MM.1S (cell line): ENCODE measurements at regions not wholly inside any gene's neighbourhood (a gene's known extent, or its start where the extent isn't known, plus 50 kb on each side); places are given as distances from the start of the nearest gene placed in this dataset.

Experiments
- DNase-seq: peaks from one replicate; pipeline ENCODE4 v3.0.0-alpha.2; 2015
- H2AFZ ChIP-seq: fragments of 300-600 bp; sonication (generic); 2 replicates; pipeline ENCODE4 v1.6.0; 2016; ENCODE audit warnings: antibody characterized with exemption, low read length
- H3F3A ChIP-seq: fragments of 300-600 bp; sonication (generic); 2 replicates; pipeline ENCODE4 v1.6.1; 2016; ENCODE audit warnings: mild to moderate bottlenecking, antibody characterized with exemption, low read length, moderate library complexity, mixed read lengths; ENCODE audit not compliant: insufficient read depth
- H3K27ac ChIP-seq: fragments of 300-600 bp; sonication (generic); 2 replicates; pipeline ENCODE4 v1.5.1; 2016; ENCODE audit warnings: mild to moderate bottlenecking, low read length
- H3K27me3 ChIP-seq: fragments of 300-600 bp; sonication (generic); replicated peaks from 2 replicates; pipeline ENCODE4 v1.6.0; 2016; ENCODE audit warnings: low read length; ENCODE audit not compliant: insufficient read depth
- H3K36me3 ChIP-seq: fragments of 300-600 bp; sonication (generic); replicated peaks from 2 replicates; pipeline ENCODE4 v1.6.1; 2016; ENCODE audit warnings: mild to moderate bottlenecking, low read length, mixed read lengths; ENCODE audit not compliant: insufficient read depth
- H3K4me1 ChIP-seq: fragments of 300-600 bp; sonication (generic); 2 replicates; pipeline ENCODE4 v1.6.1; 2016; ENCODE audit warnings: low read length, mixed read lengths
- H3K4me2 ChIP-seq: fragments of 300-600 bp; sonication (generic); 2 replicates; pipeline ENCODE4 v1.6.0; 2016; ENCODE audit warnings: low read depth, low read length
- H3K4me3 ChIP-seq: fragments of 300-600 bp; sonication (generic); 2 replicates; pipeline ENCODE4 v1.5.1; 2016; ENCODE audit warnings: low read length, mixed read lengths
- H3K79me2 ChIP-seq: fragments of 300-600 bp; sonication (generic); 2 replicates; pipeline ENCODE4 v1.6.1; 2016; ENCODE audit warnings: mixed run types, low read length, mixed read lengths
- H3K9ac ChIP-seq: fragments of 300-600 bp; sonication (generic); 2 replicates; pipeline ENCODE4 v1.6.1; 2016; ENCODE audit warnings: low read length, mixed read lengths
- H3K9me2 ChIP-seq: fragments of 300-600 bp; sonication (generic); replicated peaks from 2 replicates; pipeline ENCODE4 v1.6.1; 2016; ENCODE audit warnings: mild to moderate bottlenecking, low read length, mixed read lengths; ENCODE audit not compliant: insufficient read depth
- H3K9me3 ChIP-seq: fragments of 300-600 bp; sonication (generic); replicated peaks from 2 replicates; pipeline ENCODE4 v1.6.1; 2016; ENCODE audit warnings: mild to moderate bottlenecking, low read length, mixed read lengths; ENCODE audit not compliant: insufficient read depth
- H4K20me1 ChIP-seq: fragments of 300-600 bp; sonication (generic); 2 replicates; pipeline ENCODE4 v1.6.1; 2016; ENCODE audit warnings: mild to moderate bottlenecking, low read length, moderate library complexity, mixed read lengths; ENCODE audit not compliant: insufficient read depth
- CTCF ChIP-seq: fragments of 300-600 bp; sonication (generic); IDR thresholded peaks from 2 replicates; pipeline ENCODE4 v1.5.1; 2016; ENCODE audit warnings: antibody characterized with exemption, low read length, mixed read lengths
- EZH2 ChIP-seq: fragments of 300-600 bp; sonication (generic); optimal IDR thresholded peaks from 2 replicates; pipeline ENCODE3; 2017; ENCODE audit warnings: low read depth, mild to moderate bottlenecking, antibody characterized with exemption, low read length, mixed read lengths
- EZH2phosphoT487 ChIP-seq: fragments of 300-600 bp; sonication (generic); IDR thresholded peaks from 2 replicates; pipeline ENCODE4 v1.6.1; 2018; ENCODE audit warnings: antibody characterized with exemption, low read length

GRCh38 chr11:39443424-39444022, 2015.9 kb downstream of the LRRC4C start:
- no peak overlapping the region for H3K9ac ChIP-seq
- no peaks in the 10 kb centered on the region for H3K27me3 ChIP-seq
- H3K79me2 ChIP-seq = no peaks in the 10 kb centered on the region
- H3F3A ChIP-seq = no peaks in the 10 kb centered on the region
- no peaks in the 10 kb centered on the region for H3K9me3 ChIP-seq
- H3K36me3 ChIP-seq = no peaks in the 10 kb centered on the region
- H2AFZ ChIP-seq = no peak overlapping the region
- no peak overlapping the region for H3K4me3 ChIP-seq
- no peak for DNase-seq
- H4K20me1 ChIP-seq = no peaks in the 10 kb centered on the region
- H3K4me1 ChIP-seq = no peaks in the 10 kb centered on the region
- H3K27ac ChIP-seq = no peak overlapping the region
- TF ChIP-seq CTCF = no peak
- no peak for TF ChIP-seq EZH2
- no peak for TF ChIP-seq EZH2phosphoT487
- no peaks in the 10 kb centered on the region for H3K9me2 ChIP-seq
- H3K4me2 ChIP-seq = no peak overlapping the region

GRCh38 chr11:39442177-39442576, 2017.3 kb downstream of the LRRC4C start:
- Histone ChIP-seq H3K79me2 (no peaks in the 10 kb centered on the region), H3K9me2 (no peaks in the 10 kb centered on the region), H3K9me3 (no peaks in the 10 kb centered on the region), H4K20me1 (no peaks in the 10 kb centered on the region), H3K4me2 (no peak overlapping the region), H3K4me3 (no peak overlapping the region), H3K27me3 (no peaks in the 10 kb centered on the region), H3K4me1 (no peaks in the 10 kb centered on the region), H3K36me3 (no peaks in the 10 kb centered on the region), H3K9ac (no peak overlapping the region), H3K27ac (no peak overlapping the region), H2AFZ (no peak overlapping the region), H3F3A (no peaks in the 10 kb centered on the region)
- TF ChIP-seq EZH2 (no peak), EZH2phosphoT487 (no peak), CTCF (no peak)
- no peak for DNase-seq

- Histone ChIP-seq H2AFZ (no peak overlapping the region), H3K27ac (no peak overlapping the region), H3F3A (no peaks in the 10 kb centered on the region), H3K4me1 (no peaks in the 10 kb centered on the region), H3K9me3 (no peaks in the 10 kb centered on the region), H3K4me2 (no peak overlapping the region), H3K9me2 (no peaks in the 10 kb centered on the region), H3K27me3 (no peaks in the 10 kb centered on the region), H3K79me2 (no peaks in the 10 kb centered on the region), H4K20me1 (no peaks in the 10 kb centered on the region), H3K9ac (no peak overlapping the region), H3K4me3 (no peak overlapping the region), H3K36me3 (no peaks in the 10 kb centered on the region)
- DNase-seq = no peak
- no peak for TF ChIP-seq EZH2
- TF ChIP-seq EZH2phosphoT487 = no peak
- no peak for TF ChIP-seq CTCF
These were observed 2023.8 kb downstream of the LRRC4C start for GRCh38 chr11:39435641-39436040.
